Adrenal gland (tissue), 5 donors: ENCODE measurements at regions not wholly inside any gene's neighbourhood (a gene's known extent, or its start where the extent isn't known, plus 50 kb on each side); places are given as distances from the start of the nearest gene placed in this dataset.

ENCODE experiments used
- CTCF ChIP-seq, 6 experiments: fragments of 450-650 bp in 4 of 6; fragments of 200-600 bp in 2 of 6; sonication (generic) in 1 of 6; IDR thresholded peaks; 1 replicate in 5 of 6; 2 replicates in 1 of 6; pipeline versions ENCODE4 v1.5.1 to v1.8.0; 2016 to 2021; ENCODE audit warnings: antibody characterized with exemption in 6 of 6, mild to moderate bottlenecking in 2 of 6, moderate library complexity in 1 of 6
- POLR2A ChIP-seq, 2 donors: fragments of 450-650 bp; IDR thresholded peaks; one replicate each; pipeline ENCODE4 v1.6.1; 2017; ENCODE audit warnings: antibody characterized with exemption in 2 of 2, mild to moderate bottlenecking in 2 of 2, moderate library complexity in 1 of 2
- donor health status: DM: no; HTN: no; CAD: no.

DNA sequence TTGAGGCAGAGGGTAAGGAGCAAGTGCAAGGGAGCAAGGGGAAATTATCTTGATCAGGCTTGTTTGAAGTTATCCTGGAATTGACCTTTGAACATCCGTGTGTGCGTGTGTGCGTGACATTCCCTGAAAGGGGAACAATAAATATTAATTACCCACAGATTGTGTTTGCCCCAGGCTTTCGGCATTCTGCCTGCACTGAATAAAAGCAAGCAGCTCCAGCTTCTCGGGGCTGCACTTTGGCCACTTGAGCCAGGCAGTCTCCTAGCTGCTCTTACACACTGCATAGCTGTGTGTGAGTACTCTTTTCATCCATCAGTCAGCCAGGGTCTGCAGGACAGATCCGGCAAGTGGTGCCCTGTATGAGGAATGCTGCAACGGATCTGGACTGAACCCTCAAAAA, 107.7 kb upstream of the BTN3A2 start:
- TF ChIP-seq CTCF (IDR thresholded peaks at IDR 0.05) = no peak
- TF ChIP-seq POLR2A (IDR thresholded peaks at IDR 0.05) = no peak
